Fibroblast of mammary gland (primary cell): ENCODE measurements at regions not wholly inside any gene's neighbourhood (a gene's known extent, or its start where the extent isn't known, plus 50 kb on each side); places are given as distances from the start of the nearest gene placed in this dataset.

Experiments
- DNase-seq: peaks from one replicate; pipeline ENCODE4 v3.0.0-alpha.2; 2010; ENCODE audit warnings: low read depth
- H3K4me3 ChIP-seq: 2 replicates; pipeline ENCODE4 v1.5.1; 2011; ENCODE audit warnings: low read depth, mild to moderate bottlenecking, low read length, moderate library complexity; ENCODE audit not compliant: control insufficient read depth
- CTCF ChIP-seq: conservative IDR thresholded peaks from 2 replicates; pipeline ENCODE4 v1.5.1; 2011; ENCODE audit warnings: low read depth, low read length, inconsistent platforms; ENCODE audit not compliant: control insufficient read depth, insufficient read depth

- DNase-seq: no peak
- H3K4me3 ChIP-seq: no peak overlapping the region
- TF ChIP-seq CTCF: no peak
Observed at GRCh38 chr18:53664575-53664974, 559.9 kb downstream of the MBD2 start.

- no peak for DNase-seq
- TF ChIP-seq CTCF: no peak
- no peak overlapping the region for H3K4me3 ChIP-seq
Observed at GRCh38 chr18:53660306-53660705, 564.2 kb downstream of the MBD2 start.

- no peak for DNase-seq
- no peak overlapping the region for H3K4me3 ChIP-seq
- no peak for TF ChIP-seq CTCF
Observed at GRCh38 chr18:53657257-53657656, 567.2 kb downstream of the MBD2 start.

- no peak for DNase-seq
- TF ChIP-seq CTCF: no peak
- no peak overlapping the region for H3K4me3 ChIP-seq
Observed at GRCh38 chr18:53649621-53650020, 574.8 kb downstream of the MBD2 start.

GRCh38 chr18:53644799-53645471, 579.5 kb downstream of the MBD2 start:
- no peak for TF ChIP-seq CTCF

GRCh38 chr18:53639687-53640086, 584.8 kb downstream of the MBD2 start:
- no peak overlapping the region for H3K4me3 ChIP-seq
- no peak for TF ChIP-seq CTCF
- no peak for DNase-seq

More at GRCh38 chr18:53644799-53645471, 579.5 kb downstream of the MBD2 start:
- H3K4me3 ChIP-seq: no peak overlapping the region
- DNase-seq: no peak

- H3K4me3 ChIP-seq: no peak overlapping the region
- no peak for DNase-seq
- TF ChIP-seq CTCF: no peak
Observed at GRCh38 chr18:53629337-53629736, 595.1 kb downstream of the MBD2 start.
